Right ventricle myocardium inferior (tissue), 1 donor: ENCODE measurements at regions not wholly inside any gene's neighbourhood (a gene's known extent, or its start where the extent isn't known, plus 50 kb on each side); places are given as distances from the start of the nearest gene placed in this dataset.
"Not testable (repeated sequence)": the region's sequence is repeated elsewhere in the genome, so short reads cannot be mapped to it uniquely, and the experiment has no call there.

Experiments
- ATAC-seq: fragments of 200-7000 bp; cut with Tn5 transposase; one replicate; pipeline ENCODE4 v1.9.1; 2020; ENCODE audit warnings: mild to moderate bottlenecking, moderate library complexity
- DNase-seq: peaks from one replicate; pipeline ENCODE4 v3.0.0; 2021; ENCODE audit errors: missing footprints
- intact Hi-C: fragments of 100-400 bp; cut with DNase I; formaldehyde crosslinking; loops from one replicate; pipeline ENCODE4 v1.11.0; 2022
- donor health status: DM: no; HTN: yes; CAD: no; lungs with severe emphysema.

GRCh38 chr4:114082348-114082747 is 102.9 kb upstream of the ARSJ start:
- ATAC-seq = no peak
- intact Hi-C loops = no loop called here
- DNase-seq = no peak

DNA sequence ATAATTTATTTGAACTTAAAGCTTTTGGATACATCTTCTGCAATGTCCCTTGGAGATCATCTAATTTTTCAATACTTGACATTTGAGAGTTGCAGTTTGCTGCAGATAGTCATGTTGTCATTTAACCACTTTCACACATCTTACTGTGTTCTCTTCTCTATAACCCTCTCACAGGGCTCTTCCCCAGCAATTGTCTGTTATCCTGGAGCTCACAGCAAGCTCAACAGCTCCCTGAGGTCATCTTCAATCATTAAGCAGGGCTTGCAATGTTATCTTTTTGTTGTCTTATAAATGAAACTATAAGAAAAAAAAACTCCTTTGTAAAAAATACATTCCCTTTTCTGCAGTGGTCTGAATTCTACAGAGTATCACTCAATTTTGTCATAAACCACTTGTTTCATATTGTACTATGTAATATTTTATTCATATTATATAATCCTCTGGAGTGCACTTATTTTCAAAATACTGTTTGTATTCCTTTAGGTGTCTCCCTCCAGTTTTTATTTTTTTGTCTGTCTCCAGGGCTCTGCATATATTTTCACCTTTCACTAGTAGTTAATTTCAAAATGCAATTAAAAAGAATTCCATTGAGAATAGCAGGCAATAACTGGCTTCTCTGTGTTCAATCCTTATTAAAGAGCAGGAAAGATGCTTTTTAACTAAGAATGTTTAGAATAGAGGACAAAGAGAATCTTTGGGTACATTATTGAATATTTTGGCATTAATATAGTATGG is 106.3 kb upstream of the ARSJ start:
- intact Hi-C loops = no loop called here
- no peak for ATAC-seq
- DNase-seq = no peak

DNA sequence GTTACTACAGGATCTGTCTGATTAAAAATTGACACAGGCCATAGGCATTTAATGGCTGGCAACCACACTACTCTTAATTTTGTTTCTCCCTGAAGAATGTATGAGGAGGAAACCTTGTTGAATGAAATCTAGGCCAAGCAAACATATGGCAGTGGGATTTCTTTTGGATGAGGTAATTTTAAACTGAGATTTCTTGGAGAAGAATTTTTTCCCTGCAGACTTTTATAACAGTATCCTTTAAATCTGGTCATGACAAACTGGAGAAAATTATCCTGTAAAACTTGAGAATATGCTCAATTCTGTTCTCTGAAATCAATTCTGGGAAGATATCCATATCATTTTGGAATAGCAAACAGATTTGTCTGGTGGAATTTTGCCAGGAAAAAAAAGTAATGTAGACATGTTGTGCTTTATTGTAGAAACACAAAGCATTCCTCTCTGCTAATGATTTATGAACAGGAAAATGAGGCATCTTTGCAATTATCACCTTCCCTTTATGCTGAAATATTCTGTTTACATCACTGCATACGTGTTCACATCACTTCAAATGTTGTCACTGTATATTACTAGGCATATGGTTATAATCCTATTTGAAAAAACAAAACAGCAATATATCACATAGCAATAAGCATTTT is 108.3 kb upstream of the ARSJ start:
- intact Hi-C loops = no loop called here
- no peak for ATAC-seq
- DNase-seq = no peak

DNA sequence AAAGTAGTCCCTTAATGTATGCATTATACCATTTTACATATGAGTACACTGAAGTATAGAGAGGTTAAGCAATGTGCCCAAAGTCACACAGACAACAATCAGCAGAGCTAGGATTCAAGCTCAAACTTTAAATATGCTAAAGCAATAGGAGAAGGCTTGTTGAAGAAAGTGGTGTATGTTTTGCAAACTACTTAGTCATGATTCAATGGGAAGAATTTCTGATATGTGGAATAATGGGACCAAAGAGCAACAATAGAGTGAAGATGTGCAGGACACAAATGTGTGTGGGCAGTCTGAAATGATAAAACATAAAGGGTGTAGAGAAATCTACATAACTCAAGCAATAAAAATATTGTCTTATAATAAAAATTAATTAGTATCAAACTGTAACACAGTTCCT is 109.0 kb upstream of the ARSJ start:
- intact Hi-C loops = no loop called here
- DNase-seq (no peak), ATAC-seq (no peak)

DNA sequence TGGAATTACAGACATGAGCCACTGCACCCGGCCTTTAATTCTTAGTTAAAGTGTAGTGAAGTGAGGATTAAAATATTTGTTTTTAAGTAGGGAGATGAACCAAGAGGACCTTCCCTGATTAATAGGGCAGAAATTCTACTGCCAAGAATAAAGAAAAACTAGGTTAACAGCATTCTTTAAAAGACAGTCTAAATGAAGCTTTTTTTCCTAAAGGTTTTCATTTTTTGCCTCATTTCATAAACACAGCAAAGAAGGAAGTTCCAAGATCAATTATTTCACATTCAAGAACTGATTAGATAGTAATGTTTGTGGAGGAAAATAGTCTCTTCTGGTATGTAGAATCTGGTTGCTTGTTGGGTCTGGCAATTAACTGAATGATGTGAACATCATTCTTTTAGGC is 112.1 kb upstream of the ARSJ start:
- intact Hi-C loops = no loop called here
- ATAC-seq (no peak), DNase-seq (no peak)

- no peak for DNase-seq
- ATAC-seq = no peak
- intact Hi-C loops = no loop called here
Measured at GRCh38 chr4:114093221-114093715, 113.8 kb upstream of the ARSJ start.

DNA sequence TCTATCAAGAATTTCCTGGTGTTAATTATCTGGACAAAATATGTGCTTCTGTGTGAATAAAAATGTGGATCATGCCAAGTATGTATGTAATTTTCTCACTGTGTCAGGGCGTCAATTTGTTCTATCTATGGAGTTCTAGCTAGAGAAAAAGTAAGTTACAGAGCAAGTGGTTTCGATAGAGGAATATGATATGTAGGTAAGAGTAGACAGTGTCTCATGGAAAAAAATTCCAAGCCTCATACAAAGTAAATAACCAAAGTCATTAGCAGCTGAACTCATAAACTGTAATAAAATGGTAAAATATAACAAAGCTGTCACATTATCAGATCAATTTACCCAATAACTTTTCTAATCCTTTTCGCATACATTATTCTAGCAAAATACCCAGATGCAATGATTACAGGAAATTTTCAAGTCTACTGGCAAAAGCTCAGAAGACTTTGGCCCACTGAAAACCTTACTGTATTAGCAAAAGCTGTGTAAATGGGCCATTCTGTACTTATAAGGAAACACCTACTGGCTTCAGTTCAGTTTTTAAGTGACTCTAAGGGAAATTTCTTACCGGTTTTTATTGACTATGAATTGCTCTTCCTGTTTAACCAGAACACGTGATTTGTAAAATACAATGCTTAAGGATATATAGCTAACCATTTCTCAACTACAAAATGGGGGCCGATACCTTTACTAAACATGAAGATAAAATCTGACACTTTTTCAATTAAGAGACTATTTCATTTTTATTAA is 121.0 kb upstream of the ARSJ start:
- intact Hi-C loops = no loop called here
- no peak for ATAC-seq
- no peak for DNase-seq

DNA sequence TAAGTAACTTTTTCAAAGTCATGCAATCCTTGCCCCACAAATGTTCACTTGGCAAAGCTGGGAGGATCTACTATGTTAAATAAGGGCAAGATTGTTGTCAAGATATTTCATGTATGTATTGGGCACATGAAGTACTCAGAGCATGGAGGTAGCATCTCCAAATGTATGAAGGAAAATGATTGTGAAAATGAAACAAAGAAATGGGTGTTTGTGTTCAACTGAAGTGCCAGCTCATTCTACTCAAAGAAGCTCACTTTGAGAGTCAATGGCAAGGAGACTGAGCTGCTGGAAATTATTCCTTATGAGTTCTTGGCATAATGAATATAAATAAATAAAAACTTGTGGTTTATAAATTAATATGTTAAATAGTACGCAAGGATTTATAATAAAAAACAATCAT is 124.5 kb upstream of the ARSJ start:
- ATAC-seq (no peak), DNase-seq (no peak)
- intact Hi-C loops = no loop called here

- ATAC-seq = no peak
- DNase-seq = no peak
- intact Hi-C loops = no loop called here
Measured at GRCh38 chr4:114108869-114109268, 129.4 kb upstream of the ARSJ start.

GRCh38 chr4:114109776-114110175 is 130.3 kb upstream of the ARSJ start:
- intact Hi-C loops = no loop called here
- ATAC-seq = no peak
- no peak for DNase-seq

- intact Hi-C loops = no loop called here
- ATAC-seq = no peak
- DNase-seq = no peak
Measured at GRCh38 chr4:114115526-114115925, 136.1 kb upstream of the ARSJ start.

DNA sequence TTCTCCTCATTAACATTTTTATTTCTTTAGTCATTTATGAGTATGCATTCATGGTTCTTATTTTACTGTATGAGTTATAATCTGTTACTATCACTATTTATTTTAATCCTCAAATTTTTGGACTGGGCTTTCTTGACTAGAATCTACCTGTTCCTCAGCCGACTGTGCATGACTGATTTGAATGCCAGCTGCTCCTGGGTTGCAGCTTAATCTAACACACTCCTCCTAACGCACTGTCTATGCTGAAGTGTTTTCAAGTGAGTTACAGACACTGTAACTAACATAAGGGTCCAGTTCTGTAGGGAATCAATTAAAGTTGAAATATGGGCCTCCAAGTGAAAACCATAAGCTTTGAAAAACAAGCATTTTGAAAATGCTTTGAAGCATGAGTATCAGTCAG is 137.4 kb upstream of the ARSJ start:
- DNase-seq (no peak), ATAC-seq (no peak)
- intact Hi-C loops = no loop called here

DNA sequence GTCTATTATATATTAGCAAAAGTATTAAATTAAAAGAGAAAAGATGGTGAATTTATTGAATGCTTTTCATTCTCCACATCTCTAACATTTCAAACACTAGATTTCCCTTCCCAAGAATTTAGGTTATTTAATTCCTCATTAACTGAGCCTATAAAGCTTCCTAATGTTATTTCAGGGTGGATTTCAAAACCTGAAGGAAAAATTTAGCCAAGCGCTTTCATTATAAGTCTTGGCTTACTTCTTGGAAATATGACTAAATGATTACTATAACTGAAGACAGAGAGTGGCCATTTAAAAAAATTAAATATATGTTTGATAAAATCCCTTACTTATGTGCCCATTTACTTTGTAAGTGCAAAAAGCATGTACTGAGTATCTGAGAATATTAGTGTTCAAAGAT is 141.8 kb upstream of the ARSJ start:
- ATAC-seq (no peak), DNase-seq (no peak)
- intact Hi-C loops = no loop called here

- ATAC-seq (no peak), DNase-seq (no peak)
- intact Hi-C loops = no loop called here
Measured at GRCh38 chr4:114132199-114132598, 152.8 kb upstream of the ARSJ start.

- ATAC-seq = no peak
- intact Hi-C loops = no loop called here
- DNase-seq = no peak
Measured at GRCh38 chr4:114132830-114133229, 153.4 kb upstream of the ARSJ start.

DNA sequence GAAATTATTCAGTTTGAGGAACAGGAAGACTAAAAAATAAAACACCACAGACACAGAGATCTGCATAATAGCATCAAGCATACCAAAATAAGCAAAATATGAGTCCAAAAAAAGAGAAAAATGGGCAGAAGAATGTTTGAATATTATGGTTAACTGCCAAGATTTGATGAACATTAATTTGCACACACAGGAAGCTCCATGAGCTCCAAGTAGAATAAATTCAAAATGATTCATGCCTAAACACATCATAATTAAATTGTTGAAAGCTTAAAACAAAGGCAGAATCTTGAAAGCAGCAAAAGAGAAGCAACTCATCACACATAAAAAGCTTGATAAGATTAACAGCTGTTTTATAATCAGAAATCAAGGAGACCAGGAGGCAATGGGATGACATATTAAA is 156.6 kb upstream of the ARSJ start:
- intact Hi-C loops = no loop called here
- no peak for DNase-seq
- ATAC-seq = no peak

DNA sequence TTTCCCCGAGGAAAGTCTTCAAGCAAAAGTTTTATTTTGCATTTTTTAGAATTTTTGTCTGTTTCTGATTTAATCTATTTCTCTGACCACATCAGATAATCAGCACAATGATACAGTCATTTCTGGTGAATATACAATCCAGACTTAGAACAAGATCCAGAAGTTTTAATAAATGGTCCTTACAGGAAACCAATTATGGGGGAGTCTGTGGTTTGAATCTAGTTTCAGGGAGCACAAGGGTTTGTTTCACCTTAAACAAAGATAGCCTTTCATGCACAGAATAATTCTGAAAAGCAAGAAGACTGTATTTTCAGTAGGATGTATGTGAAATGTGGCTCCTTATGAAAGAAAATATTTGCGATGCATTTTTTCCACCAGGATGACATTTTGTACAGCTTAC is 158.5 kb upstream of the ARSJ start:
- ATAC-seq (no peak), DNase-seq (no peak)
- intact Hi-C loops = no loop called here

- ATAC-seq (no peak), DNase-seq (no peak)
- intact Hi-C loops = no loop called here
Measured at GRCh38 chr4:114146947-114147618, 167.6 kb upstream of the ARSJ start.

DNA sequence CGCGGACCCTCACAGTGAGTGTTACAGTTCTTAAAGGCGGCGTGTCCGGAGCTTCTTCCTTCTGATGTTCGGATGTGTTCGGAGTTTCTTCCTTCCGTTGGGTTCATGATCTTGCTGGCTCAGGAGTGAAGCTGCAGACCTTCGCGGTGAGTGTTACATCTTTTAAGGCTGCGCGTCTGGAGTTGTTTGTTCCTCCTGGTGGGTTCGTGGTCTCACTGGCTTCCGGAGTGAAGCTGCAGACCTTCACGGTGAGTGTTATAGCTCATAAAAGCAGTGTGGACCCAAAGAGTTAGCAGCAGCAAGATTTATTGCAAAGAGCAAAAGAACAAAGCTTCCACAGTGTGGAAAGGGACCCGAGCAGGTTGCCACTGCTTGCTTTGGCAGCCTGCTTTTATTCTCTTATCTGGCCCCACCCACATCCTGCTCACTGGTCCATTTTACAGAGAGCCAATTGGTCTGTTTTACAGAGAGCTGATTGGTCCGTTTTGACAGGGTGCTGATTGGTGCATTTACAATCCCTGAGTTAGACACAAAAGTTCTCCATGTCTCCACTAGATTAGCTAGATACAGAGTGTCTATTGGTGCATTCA is 168.3 kb upstream of the ARSJ start:
- ATAC-seq, intact Hi-C loops, DNase-seq: not testable (repeated sequence)
